SK-N-SH treated with all-trans-retinoic acid at 6 μM for 48 hours (cell line): ENCODE measurements at regions not wholly inside any gene's neighbourhood (a gene's known extent, or its start where the extent isn't known, plus 50 kb on each side); places are given as distances from the start of the nearest gene placed in this dataset.

Experiments
- ATAC-seq: fragments of 200-7000 bp; cut with Tn5 transposase; 3 replicates; pipeline ENCODE4 v1.9.1; 2020; ENCODE audit warnings: mild to moderate bottlenecking, moderate library complexity
- BACH2 ChIP-seq: fragments of 250-450 bp; sonication (Bioruptor Pico); IDR thresholded peaks from 2 replicates; pipeline ENCODE4 v1.9.0; 2021; ENCODE audit warnings: mild to moderate bottlenecking, borderline replicate concordance
- CREB5 ChIP-seq: fragments of 250-450 bp; sonication (Bioruptor Pico); IDR thresholded peaks from 2 replicates; pipeline ENCODE4 v1.5.1; 2020; ENCODE audit warnings: low read depth, mild to moderate bottlenecking, moderate library complexity
- CSDC2 ChIP-seq: fragments of 250-450 bp; sonication (Bioruptor Pico); IDR thresholded peaks from 2 replicates; pipeline ENCODE4 v1.5.0; 2020; ENCODE audit warnings: mild to moderate bottlenecking, moderate library complexity
- CSRNP3 ChIP-seq: fragments of 250-450 bp; sonication (Bioruptor Pico); IDR thresholded peaks from 2 replicates; pipeline ENCODE4 v1.5.1; 2021; ENCODE audit warnings: mild to moderate bottlenecking, moderate library complexity
- ISL1 ChIP-seq: fragments of 250-450 bp; sonication (Bioruptor Pico); IDR thresholded peaks from 2 replicates; pipeline ENCODE4 v2.1.2; 2022; ENCODE audit warnings: mild to moderate bottlenecking, moderate library complexity
- PATZ1 ChIP-seq: fragments of 250-450 bp; sonication (Bioruptor Pico); IDR thresholded peaks from 2 replicates; pipeline ENCODE4 v1.8.0; 2020; ENCODE audit warnings: mild to moderate bottlenecking, moderate library complexity, borderline replicate concordance
- POU6F1 ChIP-seq: fragments of 250-450 bp; sonication (Bioruptor Pico); IDR thresholded peaks from 2 replicates; pipeline ENCODE4 v1.8.0; 2021; ENCODE audit warnings: low read depth, mild to moderate bottlenecking, moderate library complexity, borderline replicate concordance
- PPARA ChIP-seq: fragments of 250-450 bp; sonication (Bioruptor Pico); IDR thresholded peaks from 2 replicates; pipeline ENCODE4 v1.5.0; 2020; ENCODE audit warnings: mild to moderate bottlenecking, borderline replicate concordance
- RARB ChIP-seq: fragments of 250-450 bp; sonication (Bioruptor Pico); IDR thresholded peaks from 2 replicates; pipeline ENCODE4 v1.8.0; 2021; ENCODE audit warnings: mild to moderate bottlenecking, moderate library complexity
- TCF4 ChIP-seq: fragments of 250-450 bp; sonication (Bioruptor Pico); IDR thresholded peaks from 2 replicates; pipeline ENCODE4 v1.8.0; 2021; ENCODE audit warnings: mild to moderate bottlenecking, moderate library complexity, borderline replicate concordance
- TSHZ2 ChIP-seq: fragments of 250-450 bp; sonication (Bioruptor Pico); IDR thresholded peaks from 2 replicates; pipeline ENCODE4 v1.5.0; 2020; ENCODE audit warnings: mild to moderate bottlenecking, moderate library complexity
- ZFP3 ChIP-seq: fragments of 250-450 bp; sonication (Bioruptor Pico); IDR thresholded peaks from 2 replicates; pipeline ENCODE4 v1.5.0; 2020; ENCODE audit warnings: mild to moderate bottlenecking, moderate library complexity
- ZFP30 ChIP-seq: fragments of 450-650 bp; formaldehyde crosslinking; IDR thresholded peaks from 2 replicates; pipeline ENCODE4 v1.5.0; 2022; ENCODE audit warnings: mild to moderate bottlenecking, moderate library complexity
- ZNF565 ChIP-seq: fragments of 450-650 bp; formaldehyde crosslinking; conservative IDR thresholded peaks from 2 replicates; pipeline ENCODE4 v1.5.0; 2020; ENCODE audit warnings: low read depth, mild to moderate bottlenecking, moderate library complexity
- ZNF70 ChIP-seq: fragments of 450-650 bp; formaldehyde crosslinking; IDR thresholded peaks from 2 replicates; pipeline ENCODE4 v1.5.0; 2020; ENCODE audit warnings: mild to moderate bottlenecking, moderate library complexity
- ZNF8 ChIP-seq: fragments of 450-650 bp; formaldehyde crosslinking; IDR thresholded peaks from 2 replicates; pipeline ENCODE4 v1.5.0; 2020; ENCODE audit warnings: mild to moderate bottlenecking, moderate library complexity

GRCh38 chr2:217274578-217274977, 414.7 kb upstream of the TNP1 start:
- no peak for ATAC-seq
- TF ChIP-seq CREB5 (CRISPR knock-in tag) (no peak), RARB (no peak)

- no peak for TF ChIP-seq CREB5 (CRISPR knock-in tag)
- no peak for ATAC-seq
Observed at GRCh38 chr2:217273851-217274250, 414.0 kb upstream of the TNP1 start.

GRCh38 chr2:217273162-217273561, 413.3 kb upstream of the TNP1 start:
- TF ChIP-seq POU6F1 (no peak), ISL1 (CRISPR knock-in tag) (no peak), ZNF70 (CRISPR knock-in tag) (no peak), ZNF8 (no peak), ZNF565 (CRISPR knock-in tag) (no peak), CREB5 (CRISPR knock-in tag) (no peak)
- ATAC-seq = no peak

GRCh38 chr2:217271813-217272212, 411.9 kb upstream of the TNP1 start:
- no peak for TF ChIP-seq BACH2 (CRISPR knock-in tag)
- TF ChIP-seq ZNF8 = no peak
- no peak for TF ChIP-seq CSRNP3
- TF ChIP-seq ZFP30 (CRISPR knock-in tag) = no peak
- TF ChIP-seq PPARA (CRISPR knock-in tag) = no peak
- no peak for TF ChIP-seq TCF4
- no peak for TF ChIP-seq PATZ1
- no peak for TF ChIP-seq CSDC2
- no peak for TF ChIP-seq ZFP3 (CRISPR knock-in tag)
- no peak for TF ChIP-seq TSHZ2 (CRISPR knock-in tag)
- TF ChIP-seq, all 23 proteins: peak for 0
- no peak for ATAC-seq
